ENCODE measurements at regions not wholly inside any gene's neighbourhood (a gene's known extent, or its start where the extent isn't known, plus 50 kb on each side); places are given as distances from the start of the nearest gene placed in this dataset.

DNA sequence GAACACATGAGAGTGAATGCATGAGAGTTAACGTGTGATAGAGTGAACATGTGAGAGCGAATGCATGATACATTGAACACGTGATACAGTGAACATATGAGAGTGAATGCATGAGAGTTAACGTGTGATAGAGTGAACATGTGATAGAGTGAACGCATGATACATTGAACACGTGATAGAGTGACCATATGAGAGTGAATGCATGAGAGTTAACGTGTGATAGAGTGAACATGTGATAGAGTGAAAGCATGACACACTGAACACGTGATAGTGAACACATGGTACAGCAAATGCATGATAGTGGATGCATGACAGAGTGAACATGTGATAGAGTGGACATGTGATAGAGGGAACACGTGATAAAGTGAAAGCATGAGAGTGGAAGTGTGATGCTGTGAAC is 517.9 kb downstream of the EIPR1 start:
- TF ChIP-seq CTCF (IDR thresholded peaks at IDR 0.05; ENCODE audit: poor library complexity) (no peak), EZH2 (IDR thresholded peaks at IDR 0.05; ENCODE audit: borderline replicate concordance) (no peak)
